Sigmoid colon (tissue), 6 donors: ENCODE measurements at regions not wholly inside any gene's neighbourhood (a gene's known extent, or its start where the extent isn't known, plus 50 kb on each side); places are given as distances from the start of the nearest gene placed in this dataset.
"Not testable (repeated sequence)": the region's sequence is repeated elsewhere in the genome, so short reads cannot be mapped to it uniquely, and the experiment has no call there.

ENCODE experiments used
- DNase-seq: peaks from one replicate; pipeline ENCODE4 v3.0.0-alpha.2; 2019
- H3K27ac ChIP-seq, 4 donors: fragments of 200-600 bp; sonication (generic); one replicate each; pipeline ENCODE4 v1.5.1; 2016 to 2019; ENCODE audit warnings: mild to moderate bottlenecking in 1 of 4
- H3K27me3 ChIP-seq, 3 donors: fragments of 200-600 bp; sonication (generic); one replicate each; pipeline ENCODE4 v1.5.1; 2019; ENCODE audit warnings: mild to moderate bottlenecking in 1 of 3
- H3K36me3 ChIP-seq, 4 donors: fragments of 200-600 bp; sonication (generic); one replicate each; pipeline ENCODE4 v1.5.1; 2016 to 2019
- H3K4me1 ChIP-seq, 4 donors: fragments of 200-600 bp; sonication (generic); one replicate each; pipeline ENCODE4 v1.5.1; 2017 to 2019
- H3K4me3 ChIP-seq, 4 donors: fragments of 200-600 bp; sonication (generic); one replicate each; pipeline ENCODE4 v1.5.1; 2017 to 2019; ENCODE audit warnings: mild to moderate bottlenecking in 2 of 4, moderate library complexity in 1 of 4
- H3K9me3 ChIP-seq, 4 donors: fragments of 200-600 bp in 3 of 4; sonication (generic) in 3 of 4; one replicate each; pipeline versions ENCODE4 v1.5.1 to v1.6.1; 2013 to 2019
- EP300 ChIP-seq, 4 donors: sonication (generic); formaldehyde crosslinking; IDR thresholded peaks; one replicate each; pipeline ENCODE4 v1.6.1; 2017; ENCODE audit warnings: antibody characterized with exemption in 4 of 4
- POLR2A ChIP-seq, 2 donors: fragments of 450-650 bp; IDR thresholded peaks; one replicate each; pipeline ENCODE4 v1.6.1; 2016; ENCODE audit warnings: antibody characterized with exemption in 2 of 2, mild to moderate bottlenecking in 2 of 2, moderate library complexity in 2 of 2
- POLR2AphosphoS5 ChIP-seq, 4 donors: sonication (generic); formaldehyde crosslinking; IDR thresholded peaks; one replicate each; pipeline ENCODE4 v1.6.1; 2017; ENCODE audit warnings: antibody characterized with exemption in 4 of 4
- WGBS, 2 donors: extraction: QIAGEN DNeasy Blood & Tissue Kit; methylation state at CpG; one replicate each; pipeline ENCODE4 v1.1.7; 2013; 5-methylcytosine and 5-hydroxymethylcytosine counted together
- intact Hi-C: fragments of 100-400 bp; cut with DNase I; formaldehyde crosslinking; loops from one replicate; pipeline ENCODE4 v1.15.1; 2023
- TF ChIP-seq, protein P1 (sequence below), 4 experiments: fragments of 450-650 bp in 3 of 4; fragments of 200-600 bp in 1 of 4; IDR thresholded peaks; one replicate each; pipeline ENCODE4 v1.5.1; 2016 to 2019; ENCODE audit warnings: antibody characterized with exemption in 4 of 4, mild to moderate bottlenecking in 3 of 4, moderate library complexity in 2 of 4
- donor health status: healthy with polysubstance abuse.
- donor health status: healthy.

DNA sequence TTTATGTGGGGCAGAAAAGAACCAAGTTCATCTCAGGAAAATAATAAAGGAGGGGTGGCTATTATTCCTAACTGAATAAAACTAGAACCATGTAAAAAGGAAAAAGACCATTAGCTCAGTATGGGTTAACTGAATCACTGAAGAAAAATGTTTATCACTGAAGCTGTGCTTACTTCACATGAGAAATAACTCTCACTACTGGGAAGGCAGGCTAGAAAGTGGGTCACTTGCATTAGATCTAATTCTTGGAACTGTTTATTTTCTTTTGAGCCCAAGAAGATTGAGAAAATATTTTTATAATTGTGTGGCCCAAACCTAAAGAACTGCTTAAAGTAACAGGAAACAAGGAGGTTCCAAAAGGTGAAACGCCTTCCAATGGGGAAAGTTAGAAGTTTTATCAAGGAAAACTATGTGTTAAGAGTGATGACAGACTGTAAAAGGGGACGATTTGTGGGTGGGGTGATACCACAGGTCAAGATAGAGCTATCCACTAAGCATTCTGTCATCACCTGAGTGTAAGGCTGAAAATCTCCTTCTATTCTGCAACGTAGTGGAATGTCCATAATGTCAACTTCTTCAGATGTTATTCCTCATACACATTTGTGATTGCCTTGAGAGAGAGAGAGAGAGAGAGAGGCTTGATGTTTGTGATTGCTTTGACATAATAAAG, 1083.5 kb downstream of the PCDH7 start:
- Histone ChIP-seq H3K27ac (no peak overlapping the region), H3K9me3 (no peaks in the 10 kb centered on the region), H3K27me3 (no peaks in the 10 kb centered on the region), H3K4me1 (no peaks in the 10 kb centered on the region), H3K4me3 (no peak overlapping the region), H3K36me3 (no peaks in the 10 kb centered on the region)
- no peak for DNase-seq
- WGBS, 2 donors = 33 to 52% methylated on average over 3 of the region's 3 CpGs
- TF ChIP-seq POLR2A (IDR thresholded peaks at IDR 0.05) (no peak), POLR2AphosphoS5 (IDR thresholded peaks at IDR 0.05) (no peak), EP300 (IDR thresholded peaks at IDR 0.05) (no peak)
- TF ChIP-seq, protein P1, sequence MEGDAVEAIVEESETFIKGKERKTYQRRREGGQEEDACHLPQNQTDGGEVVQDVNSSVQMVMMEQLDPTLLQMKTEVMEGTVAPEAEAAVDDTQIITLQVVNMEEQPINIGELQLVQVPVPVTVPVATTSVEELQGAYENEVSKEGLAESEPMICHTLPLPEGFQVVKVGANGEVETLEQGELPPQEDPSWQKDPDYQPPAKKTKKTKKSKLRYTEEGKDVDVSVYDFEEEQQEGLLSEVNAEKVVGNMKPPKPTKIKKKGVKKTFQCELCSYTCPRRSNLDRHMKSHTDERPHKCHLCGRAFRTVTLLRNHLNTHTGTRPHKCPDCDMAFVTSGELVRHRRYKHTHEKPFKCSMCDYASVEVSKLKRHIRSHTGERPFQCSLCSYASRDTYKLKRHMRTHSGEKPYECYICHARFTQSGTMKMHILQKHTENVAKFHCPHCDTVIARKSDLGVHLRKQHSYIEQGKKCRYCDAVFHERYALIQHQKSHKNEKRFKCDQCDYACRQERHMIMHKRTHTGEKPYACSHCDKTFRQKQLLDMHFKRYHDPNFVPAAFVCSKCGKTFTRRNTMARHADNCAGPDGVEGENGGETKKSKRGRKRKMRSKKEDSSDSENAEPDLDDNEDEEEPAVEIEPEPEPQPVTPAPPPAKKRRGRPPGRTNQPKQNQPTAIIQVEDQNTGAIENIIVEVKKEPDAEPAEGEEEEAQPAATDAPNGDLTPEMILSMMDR (IDR thresholded peaks at IDR 0.05) = no peak
- intact Hi-C loops = no loop called here

GRCh38 chr4:31807036-31807435, 1086.9 kb downstream of the PCDH7 start:
- Histone ChIP-seq H3K4me1 (no peaks in the 10 kb centered on the region), H3K27ac (no peak overlapping the region), H3K4me3 (no peak overlapping the region), H3K36me3 (no peaks in the 10 kb centered on the region), H3K9me3 (no peaks in the 10 kb centered on the region), H3K27me3 (no peaks in the 10 kb centered on the region)
- WGBS, 2 donors = 70 to 78% methylated on average over 2 of the region's 2 CpGs
- TF ChIP-seq, protein P1 (IDR thresholded peaks at IDR 0.05) = no peak
- TF ChIP-seq POLR2A (IDR thresholded peaks at IDR 0.05) (no peak), EP300 (IDR thresholded peaks at IDR 0.05) (no peak), POLR2AphosphoS5 (IDR thresholded peaks at IDR 0.05) (no peak)
- DNase-seq = no peak
- intact Hi-C loops = no loop called here

- Histone ChIP-seq H3K4me3 (no peak overlapping the region), H3K36me3 (no peaks in the 10 kb centered on the region), H3K27ac (no peak overlapping the region), H3K4me1 (no peaks in the 10 kb centered on the region), H3K27me3 (no peaks in the 10 kb centered on the region), H3K9me3 (peaks cover 0 to 3% (median 0%) of the 10 kb centered on the region in 4 donors)
- WGBS, 2 donors = 88 to 90% methylated on average over 1 of the region's 1 CpG
- TF ChIP-seq, protein P1 (IDR thresholded peaks at IDR 0.05) = no peak
- TF ChIP-seq POLR2A (IDR thresholded peaks at IDR 0.05) (no peak), POLR2AphosphoS5 (IDR thresholded peaks at IDR 0.05) (no peak), EP300 (IDR thresholded peaks at IDR 0.05) (no peak)
- intact Hi-C loops = no loop called here
- DNase-seq = no peak
Measured at GRCh38 chr4:31844350-31844749, 1124.2 kb downstream of the PCDH7 start.

GRCh38 chr4:31851946-31852345, 1131.8 kb downstream of the PCDH7 start:
- Histone ChIP-seq H3K36me3 (no peaks in the 10 kb centered on the region), H3K27ac (no peak overlapping the region), H3K27me3 (no peaks in the 10 kb centered on the region), H3K9me3 (peaks cover 0 to 2% (median 0%) of the 10 kb centered on the region in 4 donors), H3K4me3 (no peak overlapping the region), H3K4me1 (no peaks in the 10 kb centered on the region)
- DNase-seq = no peak
- intact Hi-C loops = no loop called here
- no peak for TF ChIP-seq POLR2AphosphoS5 (IDR thresholded peaks at IDR 0.05)
- WGBS, 2 donors = 75 to 88% methylated on average over 2 of the region's 2 CpGs

DNA sequence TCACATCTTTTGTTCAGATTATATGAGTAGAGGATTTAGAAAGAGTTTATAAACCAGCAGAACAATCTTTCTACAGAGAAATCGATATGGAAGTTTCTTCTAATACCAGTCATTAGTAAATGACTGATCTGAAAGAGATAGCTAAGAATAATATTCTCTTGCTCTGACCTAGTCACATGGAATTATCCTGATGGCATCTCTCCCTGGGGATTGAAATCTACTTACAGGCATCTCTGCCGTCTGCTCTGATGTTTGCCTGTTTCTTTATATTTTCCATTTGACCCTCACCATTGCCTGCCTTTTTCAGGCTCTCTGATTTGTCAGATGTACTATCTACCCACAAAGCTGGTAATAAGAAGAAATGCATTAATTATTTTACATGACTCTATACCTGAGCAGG, 1157.3 kb downstream of the PCDH7 start:
- Histone ChIP-seq H3K27ac (no peak overlapping the region), H3K4me3 (no peak overlapping the region), H3K4me1 (no peaks in the 10 kb centered on the region), H3K36me3 (no peaks in the 10 kb centered on the region), H3K27me3 (no peaks in the 10 kb centered on the region), H3K9me3 (no peaks in the 10 kb centered on the region)
- DNase-seq = no peak
- 81 to 83% methylated on average over 2 of the region's 2 CpGs for WGBS, 2 donors
- intact Hi-C loops = no loop called here
- TF ChIP-seq EP300 (IDR thresholded peaks at IDR 0.05) = no peak

DNA sequence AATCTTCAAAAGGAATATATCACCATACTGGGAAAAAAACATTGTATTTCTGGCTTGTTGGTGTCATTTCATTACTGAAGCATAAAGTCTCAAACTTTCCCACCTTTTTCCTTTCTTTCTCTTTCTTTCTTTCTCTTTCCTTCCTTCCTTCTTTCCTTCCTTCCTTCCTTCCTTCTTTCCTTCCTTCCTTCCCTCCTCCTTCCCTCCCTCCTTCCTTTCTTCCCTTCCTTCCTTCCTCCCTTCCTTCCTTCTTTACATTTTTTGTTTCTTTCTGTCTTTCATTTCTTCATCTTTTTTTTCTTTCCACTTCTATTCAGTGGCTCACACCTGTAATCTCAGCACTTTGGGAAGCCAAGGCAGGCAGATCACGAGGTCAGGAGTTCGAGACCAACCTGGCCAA, 1160.7 kb downstream of the PCDH7 start:
- 61 to 69% methylated on average over 2 of the region's 2 CpGs for WGBS, 2 donors
- intact Hi-C loops, H3K27me3 ChIP-seq, H3K4me1 ChIP-seq, H3K36me3 ChIP-seq, DNase-seq, H3K27ac ChIP-seq, H3K4me3 ChIP-seq, H3K9me3 ChIP-seq: not testable (repeated sequence)
